ENCODE measurements at regions not wholly inside any gene's neighbourhood (a gene's known extent, or its start where the extent isn't known, plus 50 kb on each side); places are given as distances from the start of the nearest gene placed in this dataset.

DNA sequence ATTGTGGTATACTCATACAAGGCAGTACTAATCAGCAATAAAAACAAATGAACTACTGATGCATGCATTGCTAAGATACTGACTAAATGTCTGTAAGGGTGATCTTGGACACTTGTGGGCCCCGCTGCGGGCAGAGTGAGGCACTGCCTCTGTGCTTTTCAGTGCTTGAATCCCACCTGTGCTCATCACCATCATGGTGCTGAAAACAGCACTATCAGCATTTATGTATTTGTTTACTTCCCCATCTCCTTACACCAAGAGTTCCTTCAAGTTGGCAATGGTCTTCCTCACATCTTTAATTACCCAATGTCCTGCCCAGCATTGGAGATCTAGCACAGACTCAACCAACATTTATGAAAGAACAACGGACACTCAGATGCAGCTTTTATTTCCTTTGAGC, 193.7 kb upstream of the RFC3 start:
- Histone ChIP-seq H3K4me2 (ENCODE audit: insufficient read depth, insufficient read length, low read length) (no peak overlapping the region), H3T11ph (ENCODE audit: low read length) (no peak overlapping the region), H4K91ac (ENCODE audit: insufficient read length, low read depth, low read length) (no peak overlapping the region), H3K4me1 (ENCODE audit: insufficient read depth, low read length) (no peaks in the 10 kb centered on the region), H2BK12ac (ENCODE audit: insufficient read length, low read depth, low read length) (no peak overlapping the region), H2BK5ac (ENCODE audit: insufficient read length, low read length) (no peak overlapping the region), H3K27me3 (ENCODE audit: insufficient read depth, low read length) (no peaks in the 10 kb centered on the region), H3K9ac (ENCODE audit: extremely low read depth, insufficient read length, low read length) (no peak overlapping the region), H3K79me1 (ENCODE audit: insufficient read depth, low read depth, low read length, poor library complexity, severe bottlenecking) (no peaks in the 10 kb centered on the region), H4K5ac (ENCODE audit: insufficient read length, low read depth, low read length) (no peak overlapping the region), H3K23ac (ENCODE audit: insufficient read length, low read depth, low read length) (no peak overlapping the region), H3K18ac (ENCODE audit: insufficient read length, low read depth, low read length) (no peak overlapping the region), H3K23me2 (ENCODE audit: insufficient read length, low read depth, low read length, poor library complexity, severe bottlenecking) (no peaks in the 10 kb centered on the region), H3K27ac (ENCODE audit: insufficient read length, low read depth, low read length) (no peak overlapping the region), H3K4ac (ENCODE audit: low read depth, low read length) (no peak overlapping the region), H3K14ac (ENCODE audit: insufficient read depth, low read length) (no peak overlapping the region), H4K20me1 (ENCODE audit: control insufficient read depth, insufficient read depth, insufficient read length) (no peaks in the 10 kb centered on the region), H2BK15ac (ENCODE audit: low read depth, low read length) (no peak overlapping the region), H3K56ac (ENCODE audit: insufficient read length, low read depth, low read length) (no peak overlapping the region), H2AK5ac (ENCODE audit: insufficient read length, low read length) (no peak overlapping the region), H2AFZ (ENCODE audit: low read length) (no peak overlapping the region), H3K9me3 (ENCODE audit: control insufficient read depth, low read depth, low read length) (no peaks in the 10 kb centered on the region), H4K8ac (replicated peaks; ENCODE audit: insufficient read length, low read depth, low read length) (no peak overlapping the region), H2BK120ac (ENCODE audit: low read depth, low read length, poor library complexity, severe bottlenecking) (no peak overlapping the region), H3K79me2 (ENCODE audit: insufficient read depth, low read length) (no peaks in the 10 kb centered on the region), H2BK20ac (ENCODE audit: low read depth, low read length, poor library complexity, severe bottlenecking) (no peak overlapping the region)
- H3K4me1 Mint-ChIP-seq = no peaks in the 10 kb centered on the region
- no peak for DNase-seq
- H3K9me3 Mint-ChIP-seq = no peaks in the 10 kb centered on the region
- TF ChIP-seq, protein P1, sequence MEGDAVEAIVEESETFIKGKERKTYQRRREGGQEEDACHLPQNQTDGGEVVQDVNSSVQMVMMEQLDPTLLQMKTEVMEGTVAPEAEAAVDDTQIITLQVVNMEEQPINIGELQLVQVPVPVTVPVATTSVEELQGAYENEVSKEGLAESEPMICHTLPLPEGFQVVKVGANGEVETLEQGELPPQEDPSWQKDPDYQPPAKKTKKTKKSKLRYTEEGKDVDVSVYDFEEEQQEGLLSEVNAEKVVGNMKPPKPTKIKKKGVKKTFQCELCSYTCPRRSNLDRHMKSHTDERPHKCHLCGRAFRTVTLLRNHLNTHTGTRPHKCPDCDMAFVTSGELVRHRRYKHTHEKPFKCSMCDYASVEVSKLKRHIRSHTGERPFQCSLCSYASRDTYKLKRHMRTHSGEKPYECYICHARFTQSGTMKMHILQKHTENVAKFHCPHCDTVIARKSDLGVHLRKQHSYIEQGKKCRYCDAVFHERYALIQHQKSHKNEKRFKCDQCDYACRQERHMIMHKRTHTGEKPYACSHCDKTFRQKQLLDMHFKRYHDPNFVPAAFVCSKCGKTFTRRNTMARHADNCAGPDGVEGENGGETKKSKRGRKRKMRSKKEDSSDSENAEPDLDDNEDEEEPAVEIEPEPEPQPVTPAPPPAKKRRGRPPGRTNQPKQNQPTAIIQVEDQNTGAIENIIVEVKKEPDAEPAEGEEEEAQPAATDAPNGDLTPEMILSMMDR (conservative IDR thresholded peaks at IDR 0.05) = no peak
- H3K27me3 Mint-ChIP-seq (ENCODE audit: low read depth) = no peaks in the 10 kb centered on the region; the same call in 1 of the 2 replicates
- no CpG with 5 or more reads among the region's 3 CpGs for WGBS (ENCODE audit: extremely low coverage, insufficient read length, low lambda C conversion rate)
- no peak overlapping the region for H3K4me3 Mint-ChIP-seq
- no peak overlapping the region for H3K27ac Mint-ChIP-seq
- no peaks in the 10 kb centered on the region for H3K36me3 Mint-ChIP-seq (ENCODE audit: insufficient read depth in 1 of 3, low read depth in 3 of 3)
